Limb (tissue), 2 donors: ENCODE measurements at regions not wholly inside any gene's neighbourhood (a gene's known extent, or its start where the extent isn't known, plus 50 kb on each side); places are given as distances from the start of the nearest gene placed in this dataset.
A peak's percentile ranks its signal among the peaks of the same experiment; 100 is the strongest.
"Not testable (repeated sequence)": the region's sequence is repeated elsewhere in the genome, so short reads cannot be mapped to it uniquely, and the experiment has no call there.

Experiments
- DNase-seq, 2 donors: peaks; one replicate each; pipeline ENCODE4 v3.0.0-alpha.2; 2016; ENCODE audit errors: extremely low spot score in 2 of 2

DNA sequence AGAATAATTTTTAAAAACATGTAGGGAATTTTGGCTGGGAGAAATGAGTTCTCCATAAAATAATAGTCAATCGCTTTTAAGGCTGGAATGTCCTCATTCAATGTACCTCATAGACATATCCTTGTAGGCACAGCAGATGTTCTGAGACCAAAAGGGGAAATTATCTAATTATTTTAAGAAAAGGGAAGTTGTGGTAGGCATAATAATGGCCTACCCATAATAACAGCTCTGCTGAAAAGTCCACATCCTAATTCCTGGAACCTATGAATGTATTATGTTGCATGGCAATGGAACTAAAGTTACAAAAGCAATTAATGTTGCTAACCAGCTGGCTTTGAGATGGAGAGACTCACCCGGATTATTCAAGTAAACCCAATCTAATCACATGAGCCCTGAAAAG lies 216.1 kb downstream of the TRIM36 start:
- no peak for DNase-seq

DNA sequence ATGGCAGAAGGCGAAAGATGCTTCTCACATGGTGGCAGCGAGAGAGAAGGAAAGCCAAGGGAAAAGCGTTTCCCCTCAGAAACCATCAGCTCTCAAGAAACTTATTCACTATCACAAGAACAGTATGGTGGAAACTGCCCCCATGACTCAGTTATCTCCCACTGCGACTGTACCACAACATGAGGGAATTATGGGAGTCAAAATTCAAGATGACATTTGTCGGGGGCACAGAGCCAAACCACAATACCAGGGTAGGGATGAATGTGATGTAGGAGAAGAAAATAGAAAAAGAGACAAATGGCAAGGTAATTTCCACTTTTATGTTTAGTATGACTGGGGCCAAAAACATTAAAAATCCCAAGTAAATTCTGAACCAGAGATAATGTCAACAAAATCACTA lies 216.8 kb downstream of the TRIM36 start:
- no peak for DNase-seq

DNA sequence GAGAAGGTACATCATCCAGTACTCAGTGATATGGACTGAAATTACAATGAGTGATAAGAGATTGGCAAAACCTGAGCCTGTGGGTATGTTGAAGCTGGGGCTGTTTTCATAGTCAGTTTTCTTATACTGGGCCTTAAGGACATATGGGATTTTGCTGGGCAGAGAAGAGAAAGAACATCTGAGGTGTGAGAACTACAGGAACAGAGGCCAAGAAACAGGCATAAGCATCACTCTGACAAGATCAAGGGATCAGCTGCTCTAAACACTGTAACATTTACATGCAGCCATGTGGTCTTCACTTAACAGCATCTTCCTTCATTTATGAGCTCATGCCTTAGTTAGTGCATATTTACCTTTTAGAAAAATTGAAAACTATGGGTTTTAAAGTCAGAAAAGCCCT lies 220.0 kb downstream of the TRIM36 start:
- no peak for DNase-seq

DNA sequence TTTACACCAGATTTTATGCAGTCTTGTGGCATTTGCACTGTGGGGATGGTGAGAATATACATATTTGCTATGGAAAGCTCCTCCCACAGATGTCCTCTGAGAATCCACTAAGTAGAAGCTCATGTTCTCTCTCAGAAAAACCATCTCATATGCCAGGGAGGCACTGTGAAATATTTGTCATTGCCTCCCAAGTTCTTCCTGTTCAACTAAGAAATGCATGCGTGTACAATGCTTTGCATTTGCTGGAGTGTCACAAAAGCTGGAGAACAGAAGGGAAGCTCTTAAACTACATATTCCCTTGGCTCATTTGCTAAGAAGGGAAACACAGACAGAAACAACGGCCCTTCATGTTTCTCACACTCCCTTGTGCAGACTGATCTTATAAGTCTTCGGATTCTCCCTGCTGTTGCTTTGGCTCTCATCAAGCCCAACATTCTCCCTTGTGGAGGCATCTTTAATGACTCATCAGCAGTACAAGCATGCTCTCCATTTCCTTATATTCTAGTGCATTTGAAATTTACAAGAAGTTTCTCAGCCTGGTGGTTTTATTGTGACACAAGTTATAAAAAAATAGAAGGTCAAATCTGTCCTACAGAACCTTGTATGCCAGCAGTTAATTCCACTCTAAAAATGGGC lies 220.6 kb downstream of the TRIM36 start:
- DNase-seq, result no peak

DNA sequence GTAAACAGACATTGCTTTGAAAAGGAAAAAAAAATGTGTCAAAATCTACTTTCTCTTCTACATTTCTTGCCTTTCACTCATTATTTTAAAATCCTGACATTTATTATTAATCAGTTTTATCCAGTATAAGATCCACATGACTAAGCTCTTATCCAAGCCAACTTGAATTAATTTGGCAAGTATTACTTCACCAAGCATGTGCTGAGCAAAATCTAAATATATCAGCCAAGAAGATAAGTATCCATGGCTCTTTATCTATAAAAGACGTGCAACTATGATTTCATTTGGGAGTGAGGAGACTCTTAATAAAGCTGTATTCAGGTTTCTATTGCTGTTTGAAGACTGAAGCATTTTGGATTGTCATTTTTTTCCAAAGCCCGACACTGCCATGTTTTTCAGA lies 221.3 kb downstream of the TRIM36 start:
- DNase-seq, result no peak

DNA sequence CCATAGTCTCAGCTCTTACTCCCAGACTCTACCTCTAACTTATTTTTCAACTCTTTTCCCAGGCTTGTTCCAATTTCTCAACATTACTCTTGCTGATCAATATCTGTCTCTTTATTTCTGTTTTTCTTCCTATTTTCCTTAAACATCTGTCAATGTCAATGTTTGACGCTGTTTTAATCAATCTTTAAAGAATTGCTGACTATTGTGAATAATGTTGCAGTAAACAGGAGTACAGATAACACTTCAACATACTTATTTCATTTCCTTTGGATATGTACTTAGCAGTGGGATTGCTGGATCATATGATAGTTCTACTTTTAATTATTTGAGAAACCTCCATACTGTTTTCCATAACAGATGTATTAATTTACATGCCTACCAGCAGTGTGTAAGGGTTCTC lies 229.0 kb downstream of the TRIM36 start:
- no peak for DNase-seq

DNA sequence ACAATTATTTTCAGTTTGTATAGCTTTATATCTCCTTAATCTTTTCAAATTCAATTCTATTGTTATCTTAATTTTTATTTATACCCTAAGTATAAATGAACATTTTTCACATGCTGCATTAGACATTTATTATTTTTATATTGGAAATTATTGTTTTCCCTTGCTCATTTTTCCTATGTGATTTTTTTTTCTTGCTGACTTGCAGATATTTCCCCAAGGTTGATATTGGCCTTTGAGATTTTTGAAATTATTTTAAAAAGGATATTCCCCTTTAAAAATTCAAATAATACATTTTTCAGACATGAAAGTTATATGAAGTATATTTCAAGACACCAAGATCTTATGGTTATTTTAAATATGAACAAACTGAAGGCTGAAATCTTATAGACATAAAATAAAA lies 234.2 kb downstream of the TRIM36 start:
- no peak for DNase-seq

DNA sequence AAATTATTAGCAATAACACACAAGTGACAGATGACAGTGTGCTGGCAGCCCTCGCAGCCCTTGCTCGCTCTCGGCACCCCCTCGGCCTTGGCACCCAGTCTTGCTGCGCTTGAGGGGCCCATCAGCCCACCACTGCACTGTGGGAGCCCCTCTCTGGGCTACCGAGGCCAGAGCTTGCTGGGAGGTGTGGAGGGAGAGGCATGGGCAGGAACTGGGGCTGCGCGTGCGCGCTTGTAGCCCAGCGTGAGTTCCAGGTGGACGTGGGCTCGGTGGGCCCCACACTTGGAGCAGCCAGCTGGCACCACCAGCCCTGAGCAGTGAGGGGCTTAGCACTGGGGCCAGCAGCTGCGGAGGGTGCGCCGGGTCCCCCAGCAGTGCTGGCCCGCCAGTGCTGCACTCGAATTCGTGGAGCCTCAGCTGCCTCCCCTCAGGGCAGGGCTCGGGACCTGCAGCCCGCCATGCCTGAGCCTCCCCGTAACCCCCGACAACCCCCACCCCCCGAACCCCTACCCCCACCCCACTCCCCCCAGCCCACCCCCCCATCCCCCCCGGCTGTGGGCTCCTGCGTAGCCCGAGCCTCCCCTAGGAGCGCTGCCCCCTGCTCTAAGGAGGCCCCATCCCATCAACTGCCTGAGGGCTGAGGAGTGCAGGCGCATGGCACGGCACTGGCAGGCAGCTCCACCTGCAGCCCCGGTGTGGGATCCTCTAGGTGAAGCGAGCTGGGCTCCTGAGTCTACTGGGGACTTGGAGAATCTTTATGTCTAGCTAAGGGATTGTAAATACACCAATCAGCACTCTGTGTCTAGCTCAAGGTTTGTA lies 240.9 kb downstream of the TRIM36 start:
- no peak for DNase-seq

DNA sequence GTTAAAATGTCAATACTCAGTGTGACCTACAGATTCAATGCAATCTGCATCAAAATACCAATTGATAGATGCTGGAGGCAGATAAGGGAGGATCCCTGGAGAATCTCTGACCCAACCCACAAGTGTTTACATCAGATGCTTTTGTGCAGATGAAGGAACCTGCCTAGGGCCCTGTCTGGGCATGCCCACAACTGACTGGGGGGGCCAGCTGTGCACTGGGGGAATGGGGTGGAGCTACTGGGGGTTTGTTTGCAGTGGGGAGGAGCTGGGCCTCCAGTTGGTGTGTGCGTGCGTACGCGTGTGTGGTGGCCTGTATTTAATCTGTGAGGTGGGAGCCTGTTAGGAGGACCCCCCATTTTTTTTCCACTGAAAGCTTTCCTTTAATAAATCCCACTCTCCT lies 244.9 kb downstream of the TRIM36 start:
- no peak for DNase-seq

DNA sequence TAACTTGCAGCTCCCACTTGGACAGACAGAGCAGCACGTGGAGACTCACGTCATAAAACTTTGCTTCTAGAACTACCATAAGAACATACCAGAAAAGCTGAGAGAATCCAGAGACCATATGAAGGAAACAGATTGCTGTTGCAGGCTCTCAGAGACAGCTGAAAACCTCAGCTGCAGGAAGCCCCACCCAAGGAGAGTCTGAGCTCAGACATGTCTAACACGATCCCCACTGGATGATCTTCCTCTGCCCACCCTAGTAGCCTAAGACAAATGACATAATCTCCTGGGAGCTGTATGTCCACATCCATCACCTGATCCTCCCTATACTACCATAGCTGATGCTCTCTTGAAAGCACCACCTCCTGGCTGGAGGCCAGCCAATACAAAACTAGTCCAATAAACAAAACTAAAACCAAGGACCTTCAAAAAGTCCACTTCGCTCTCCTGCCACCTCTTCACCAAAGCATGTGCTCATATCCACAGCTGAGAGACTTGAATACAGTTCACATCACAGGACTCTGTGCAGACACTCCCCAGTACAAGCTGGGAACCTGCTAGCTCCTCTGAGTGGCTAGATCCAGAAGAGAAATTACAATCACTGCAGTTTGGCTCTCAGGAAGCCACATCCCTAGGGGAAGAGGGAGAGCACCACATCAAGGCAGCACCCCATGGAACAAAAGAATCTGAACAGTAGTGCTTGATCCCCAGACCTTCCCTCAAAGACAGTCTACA lies 257.4 kb downstream of the TRIM36 start:
- no peak for DNase-seq

DNA sequence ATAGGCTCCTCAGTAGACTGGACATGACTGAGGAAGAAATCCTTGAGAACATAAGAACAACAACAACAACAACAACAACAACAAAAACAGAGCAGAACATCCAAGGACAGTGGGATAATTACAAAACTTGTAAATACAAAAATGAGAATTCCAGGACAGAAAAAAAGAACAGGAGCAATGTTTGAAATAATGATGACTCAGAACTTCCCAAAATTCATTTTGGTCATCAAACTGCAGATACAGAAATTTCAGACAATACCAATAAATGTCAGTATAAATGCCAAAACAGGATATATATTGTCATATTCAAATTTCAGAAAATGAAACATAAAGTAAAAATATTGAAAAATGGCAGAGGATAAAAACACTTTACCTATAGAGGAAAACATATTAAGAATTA lies 259.0 kb downstream of the TRIM36 start:
- DNase-seq, result no peak

DNA sequence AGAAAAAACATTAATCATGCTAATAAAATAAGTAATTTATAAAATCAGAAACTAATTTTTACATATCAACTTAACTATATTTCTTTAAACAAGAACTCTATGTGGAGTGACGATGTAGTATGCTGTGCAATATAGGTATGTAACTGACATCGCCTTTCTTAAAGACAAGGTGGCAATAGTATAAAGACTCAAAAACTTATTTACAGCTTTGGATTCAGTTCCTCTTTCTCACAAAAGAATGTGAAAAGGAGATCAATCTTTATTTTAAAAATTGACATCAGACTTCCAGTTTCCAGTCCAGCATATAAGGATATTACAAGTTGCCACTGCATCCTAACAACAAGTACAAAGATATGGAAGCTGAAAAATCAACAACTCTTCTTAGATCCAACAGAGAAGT lies 260.3 kb downstream of the TRIM36 start:
- DNase-seq, result no peak

DNA sequence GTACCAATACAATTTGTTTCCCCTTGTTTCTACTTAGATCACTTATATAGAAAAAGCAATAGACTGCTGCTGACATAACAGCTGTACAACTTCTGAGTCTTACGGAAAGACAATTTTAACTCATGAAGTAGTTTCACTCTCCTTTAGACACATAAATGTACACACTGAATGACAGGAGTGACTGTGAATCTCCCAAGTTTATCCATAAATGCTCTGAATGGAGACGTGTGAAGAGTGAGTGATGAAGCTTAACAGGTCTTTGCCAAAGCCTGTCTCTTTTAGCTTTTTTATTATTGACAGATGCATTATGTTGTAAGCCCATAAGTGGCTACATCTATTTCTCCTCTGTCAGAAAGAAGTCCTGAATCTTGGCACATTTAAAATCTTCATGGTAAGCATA lies 265.9 kb downstream of the TRIM36 start:
- DNase-seq, result no peak

DNA sequence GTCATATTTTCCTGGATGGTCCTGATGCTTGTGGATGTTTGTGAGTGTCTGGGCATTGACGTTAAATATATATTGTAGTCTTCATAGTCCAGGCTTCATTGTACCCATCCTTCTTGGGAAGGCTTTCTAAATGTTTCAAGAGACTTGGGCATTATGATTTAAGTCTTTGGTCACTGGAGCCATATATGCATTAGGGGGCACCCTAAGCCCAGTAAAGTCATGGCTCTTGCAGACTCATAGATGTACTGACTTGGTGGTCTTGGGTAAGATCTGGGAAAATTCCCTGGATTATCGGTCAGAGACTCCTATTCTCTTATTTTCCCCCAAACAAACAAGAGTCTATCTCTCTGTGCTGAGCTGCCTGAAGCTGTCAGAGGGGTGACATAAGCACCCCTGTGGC lies 271.1 kb downstream of the TRIM36 start:
- DNase-seq, result no peak

DNA sequence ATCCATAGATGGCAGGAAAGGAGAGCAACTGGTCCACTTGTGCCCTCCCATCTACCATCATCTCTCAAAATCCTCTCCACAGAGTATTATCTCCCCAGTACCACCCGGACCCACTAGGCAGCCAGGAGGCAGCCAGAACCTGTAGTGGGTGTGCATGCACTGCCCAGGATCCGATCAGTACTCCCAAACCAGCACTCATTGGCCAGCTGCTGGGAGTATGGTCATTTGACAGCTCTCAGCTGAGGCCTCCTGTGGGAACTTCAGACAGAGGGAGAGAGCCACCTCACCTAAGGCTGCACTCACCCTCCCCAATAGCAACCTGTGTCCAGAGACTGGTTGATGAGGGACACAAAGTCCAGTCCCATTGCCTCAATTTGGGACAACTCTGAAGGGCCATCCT lies 286.0 kb downstream of the TRIM36 start:
- DNase-seq, result no peak

DNA sequence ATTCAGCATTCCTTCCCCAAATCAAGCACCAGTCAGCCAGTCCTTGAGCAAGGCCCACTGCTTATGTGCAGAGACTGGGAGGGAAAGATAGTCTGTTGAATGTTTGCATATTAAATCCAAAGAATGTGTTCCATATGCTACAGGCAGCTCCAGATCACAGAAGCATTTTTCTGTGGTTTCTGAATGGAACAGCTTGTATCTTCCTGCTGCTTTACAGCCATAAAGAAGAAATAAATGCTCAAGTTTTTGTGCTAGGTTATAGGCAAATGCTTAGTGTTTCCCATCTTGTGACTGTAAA lies 310.3 kb downstream of the TRIM36 start:
- peak in 1 of 2 donors; percentile 36 for DNase-seq

DNA sequence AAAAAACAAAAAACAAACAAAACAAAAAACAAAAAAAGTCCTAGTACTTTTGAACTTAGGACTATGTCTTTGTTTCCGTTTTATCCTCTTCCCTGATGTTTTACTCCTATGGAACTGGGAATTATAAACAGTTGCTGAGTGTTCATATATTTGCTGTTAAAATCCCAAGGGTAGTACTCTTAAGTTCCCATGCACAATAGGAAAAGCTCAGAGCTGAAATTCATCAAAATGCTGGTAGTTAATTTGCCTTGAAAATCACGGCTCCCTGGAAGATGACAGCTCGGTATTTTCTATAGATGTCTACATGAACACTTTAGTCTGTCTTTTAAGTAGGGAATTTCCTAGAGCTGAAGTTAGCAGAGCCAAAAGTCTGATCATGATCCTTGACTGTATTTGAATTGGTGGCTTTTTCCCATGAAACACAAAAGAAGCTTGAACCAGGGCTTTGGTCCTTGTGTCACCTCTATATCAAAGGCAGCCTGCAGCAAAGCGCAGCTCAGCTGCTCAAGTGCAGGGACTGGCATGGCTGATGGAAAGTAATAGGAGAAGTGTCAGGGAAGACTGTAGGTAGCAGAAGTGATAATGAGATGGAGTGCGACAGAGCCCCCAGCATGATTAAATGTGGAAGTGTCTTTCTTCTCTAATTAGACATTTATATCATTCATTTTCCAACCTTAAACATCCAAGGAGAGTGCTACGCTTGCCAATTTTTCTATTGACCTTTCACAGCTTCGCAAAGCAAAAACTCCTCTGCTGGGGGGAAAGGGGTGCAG lies 310.9 kb downstream of the TRIM36 start:
- peak in 1 of 2 donors; percentile 3 for DNase-seq

DNA sequence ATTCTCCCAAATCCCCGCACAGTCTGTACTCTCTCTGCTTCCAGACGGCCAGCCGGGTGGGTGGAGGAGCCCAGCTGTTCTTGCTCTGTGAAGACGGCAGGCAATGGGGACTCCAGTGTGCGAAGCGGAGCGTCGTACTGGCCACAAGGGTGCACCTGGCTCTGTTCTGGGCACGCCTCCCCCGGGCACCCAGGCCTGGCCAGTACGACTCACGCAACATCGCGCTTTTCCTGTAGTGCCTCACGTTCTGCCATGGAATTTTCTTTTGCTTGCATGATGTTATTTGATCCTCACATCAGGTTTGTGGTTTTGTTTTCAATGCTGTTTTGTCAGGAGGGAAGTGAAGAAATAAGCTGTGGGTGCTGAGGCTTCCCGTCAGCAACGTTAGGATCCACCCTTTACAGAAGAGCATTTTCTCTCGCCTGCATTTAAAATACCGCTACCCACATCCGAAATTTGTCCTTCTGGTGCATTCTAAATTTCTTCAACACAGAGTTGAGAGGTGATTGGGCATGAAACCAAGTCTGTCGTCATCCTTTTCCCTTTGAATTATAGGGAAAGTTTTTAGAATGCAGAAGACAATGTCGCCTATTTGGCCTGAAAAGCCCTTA lies 311.7 kb downstream of the TRIM36 start:
- peak; percentile 17 to 51 for DNase-seq

DNA sequence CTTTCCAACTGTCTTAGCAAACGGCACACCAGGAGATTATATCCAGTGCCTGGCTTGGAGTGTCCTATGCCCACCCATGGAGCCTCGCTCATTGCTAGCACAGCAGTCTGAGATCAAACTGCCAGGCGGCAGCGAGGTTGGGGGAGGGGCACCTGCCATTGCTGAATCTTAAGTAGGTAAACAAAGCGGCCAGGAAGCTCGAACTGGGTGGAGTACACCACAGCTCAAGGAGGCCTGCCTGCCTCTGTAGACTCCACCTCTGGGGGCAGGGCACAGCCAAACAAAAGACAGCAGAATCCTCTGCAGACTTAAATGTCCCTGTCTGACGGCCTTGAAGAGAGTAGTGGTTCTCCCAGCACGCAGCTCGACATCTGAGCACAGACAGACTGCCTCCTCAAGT lies 325.0 kb downstream of the TRIM36 start:
- not testable (repeated sequence) for DNase-seq

DNA sequence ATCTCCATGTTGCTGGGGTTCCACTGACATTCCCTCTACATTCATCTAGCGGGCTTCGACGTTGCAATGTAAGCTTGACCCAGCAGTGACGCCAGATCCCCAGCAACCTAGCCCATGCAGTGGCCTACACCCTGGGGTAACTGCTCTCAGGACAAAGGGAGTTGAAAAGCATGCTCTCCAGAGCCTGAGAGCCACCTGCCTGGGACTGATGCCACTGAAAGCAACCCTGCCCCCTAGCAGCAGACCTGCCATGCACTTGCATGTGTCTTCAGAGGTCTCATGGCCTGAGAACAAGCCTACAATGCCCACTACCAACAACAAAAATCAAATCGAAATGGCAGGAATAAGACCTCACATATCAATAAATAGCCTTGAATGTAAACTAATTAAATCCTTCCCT lies 330.3 kb downstream of the TRIM36 start:
- DNase-seq, result no peak

DNA sequence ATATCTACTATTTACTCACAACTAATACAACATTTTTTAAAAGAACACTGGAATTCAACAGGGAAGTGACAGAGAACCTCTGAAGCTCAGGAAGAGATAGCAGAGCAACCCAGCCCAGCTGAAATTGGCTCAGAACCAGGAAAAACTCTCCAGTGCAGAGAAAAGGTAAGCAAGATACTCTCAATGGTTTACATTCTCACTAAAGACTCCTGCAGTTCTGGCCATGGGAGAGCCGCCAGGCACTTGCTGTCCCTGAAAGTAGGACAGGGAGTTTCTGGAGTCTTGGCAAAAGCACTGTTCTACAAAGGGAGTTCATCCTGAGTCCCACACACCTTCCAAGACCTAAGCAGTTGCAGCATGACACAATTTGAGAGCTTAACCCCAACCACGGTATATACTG lies 330.8 kb downstream of the TRIM36 start:
- DNase-seq, result no peak

DNA sequence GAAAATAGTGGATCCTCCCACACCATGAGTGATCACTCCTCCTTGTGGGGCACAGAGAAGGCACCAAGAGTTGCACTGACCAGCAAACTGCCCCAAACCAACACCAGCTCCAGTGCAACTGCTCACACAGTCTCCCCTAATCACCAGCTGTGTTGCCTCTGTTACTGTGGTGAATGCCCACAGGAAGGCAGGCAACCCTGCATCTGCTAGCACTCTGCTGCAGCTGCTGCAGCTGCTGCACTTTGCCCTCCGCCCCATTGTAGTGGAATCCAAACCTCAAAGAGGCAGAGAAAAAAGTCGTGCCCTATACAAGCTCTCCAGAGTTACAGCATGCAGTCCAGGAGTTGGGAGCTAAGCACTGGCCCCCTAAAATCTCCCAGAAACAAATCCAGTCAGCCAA lies 339.6 kb downstream of the TRIM36 start:
- DNase-seq, result no peak
